ENCODE measurements at regions not wholly inside any gene's neighbourhood (a gene's known extent, or its start where the extent isn't known, plus 50 kb on each side); places are given as distances from the start of the nearest gene placed in this dataset.

GRCh38 chr15:35771746-35772442 lies 225.9 kb upstream of the DPH6 start:
- Histone ChIP-seq H3K9me3 (no peaks in the 10 kb centered on the region), H3K27ac (replicated peaks in 1 of 4) (no peak overlapping the region)

GRCh38 chr15:35774653-35775052 lies 228.7 kb upstream of the DPH6 start:
- intact Hi-C loops (cut with DNase I): no loop called here
- H3K9me3 ChIP-seq: no peaks in the 10 kb centered on the region
- no peak for DNase-seq (ENCODE audit: extremely low spot score)
- no peak overlapping the region for H3K4me3 ChIP-seq
- peaks cover 0 to 12% (median 2%) of the 10 kb centered on the region in 4 donors for H3K4me1 ChIP-seq
- no peak overlapping the region for H3K27ac ChIP-seq (replicated peaks in 1 of 4)
- 93% methylated on average over 7 of the region's 8 CpGs for WGBS
- TF ChIP-seq POLR2AphosphoS5 (IDR thresholded peaks at IDR 0.05): no peak
- TF ChIP-seq POLR2A (IDR thresholded peaks at IDR 0.05; ENCODE audit: low read depth): no peak
- no peak for TF ChIP-seq EP300 (IDR thresholded peaks at IDR 0.05)
- TF ChIP-seq, protein P1, sequence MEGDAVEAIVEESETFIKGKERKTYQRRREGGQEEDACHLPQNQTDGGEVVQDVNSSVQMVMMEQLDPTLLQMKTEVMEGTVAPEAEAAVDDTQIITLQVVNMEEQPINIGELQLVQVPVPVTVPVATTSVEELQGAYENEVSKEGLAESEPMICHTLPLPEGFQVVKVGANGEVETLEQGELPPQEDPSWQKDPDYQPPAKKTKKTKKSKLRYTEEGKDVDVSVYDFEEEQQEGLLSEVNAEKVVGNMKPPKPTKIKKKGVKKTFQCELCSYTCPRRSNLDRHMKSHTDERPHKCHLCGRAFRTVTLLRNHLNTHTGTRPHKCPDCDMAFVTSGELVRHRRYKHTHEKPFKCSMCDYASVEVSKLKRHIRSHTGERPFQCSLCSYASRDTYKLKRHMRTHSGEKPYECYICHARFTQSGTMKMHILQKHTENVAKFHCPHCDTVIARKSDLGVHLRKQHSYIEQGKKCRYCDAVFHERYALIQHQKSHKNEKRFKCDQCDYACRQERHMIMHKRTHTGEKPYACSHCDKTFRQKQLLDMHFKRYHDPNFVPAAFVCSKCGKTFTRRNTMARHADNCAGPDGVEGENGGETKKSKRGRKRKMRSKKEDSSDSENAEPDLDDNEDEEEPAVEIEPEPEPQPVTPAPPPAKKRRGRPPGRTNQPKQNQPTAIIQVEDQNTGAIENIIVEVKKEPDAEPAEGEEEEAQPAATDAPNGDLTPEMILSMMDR (IDR thresholded peaks at IDR 0.05): no peak
- no peaks in the 10 kb centered on the region for H3K36me3 ChIP-seq
- H3K27me3 ChIP-seq: no peaks in the 10 kb centered on the region

More at GRCh38 chr15:35771746-35772442, 225.9 kb upstream of the DPH6 start:
- Histone ChIP-seq H3K27me3 (no peaks in the 10 kb centered on the region), H3K4me1 (peaks cover 0 to 12% (median 2%) of the 10 kb centered on the region in 4 donors), H3K4me3 (no peak overlapping the region), H3K36me3 (no peaks in the 10 kb centered on the region)
- no peak for DNase-seq (ENCODE audit: extremely low spot score)
- WGBS: 73% methylated on average over 5 of the region's 5 CpGs
- TF ChIP-seq, protein P1 (IDR thresholded peaks at IDR 0.05): no peak
- TF ChIP-seq EP300 (IDR thresholded peaks at IDR 0.05) (no peak), POLR2A (IDR thresholded peaks at IDR 0.05; ENCODE audit: low read depth) (no peak), POLR2AphosphoS5 (IDR thresholded peaks at IDR 0.05) (no peak)
- intact Hi-C loops (cut with DNase I): no loop called here

DNA sequence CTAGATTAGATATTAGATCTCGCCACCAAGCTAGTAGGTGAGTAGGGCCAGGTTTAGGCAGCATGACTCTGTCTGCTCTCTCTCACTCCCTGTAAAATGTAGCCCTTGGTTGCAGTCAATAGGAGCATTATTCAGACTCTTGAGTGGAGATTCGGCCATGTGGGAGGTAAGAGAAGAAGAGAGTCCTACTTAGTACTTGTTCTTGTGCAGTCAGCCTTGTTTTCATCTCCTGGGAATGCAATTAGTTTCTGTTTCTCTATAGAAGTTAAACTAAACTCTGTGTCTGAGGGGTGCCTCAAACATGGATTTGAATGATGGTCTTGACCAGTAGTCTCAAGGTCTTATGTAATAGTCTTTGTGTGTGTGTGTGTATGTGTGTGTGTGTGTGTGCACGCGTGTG lies 229.5 kb upstream of the DPH6 start:
- H3K27me3 ChIP-seq: no peaks in the 10 kb centered on the region
- H3K4me1 ChIP-seq: peaks cover 0 to 12% (median 2%) of the 10 kb centered on the region in 4 donors
- DNase-seq (ENCODE audit: extremely low spot score): no peak
- no peak overlapping the region for H3K27ac ChIP-seq (replicated peaks in 1 of 4)
- no peaks in the 10 kb centered on the region for H3K36me3 ChIP-seq
- TF ChIP-seq POLR2A (IDR thresholded peaks at IDR 0.05; ENCODE audit: low read depth): no peak
- no peak for TF ChIP-seq POLR2AphosphoS5 (IDR thresholded peaks at IDR 0.05)
- TF ChIP-seq EP300 (IDR thresholded peaks at IDR 0.05): no peak
- TF ChIP-seq, protein P1 (IDR thresholded peaks at IDR 0.05): no peak
- intact Hi-C loops (cut with DNase I): no loop called here
- H3K4me3 ChIP-seq: no peak overlapping the region
- 93% methylated on average over 4 of the region's 4 CpGs for WGBS
- no peaks in the 10 kb centered on the region for H3K9me3 ChIP-seq

DNA sequence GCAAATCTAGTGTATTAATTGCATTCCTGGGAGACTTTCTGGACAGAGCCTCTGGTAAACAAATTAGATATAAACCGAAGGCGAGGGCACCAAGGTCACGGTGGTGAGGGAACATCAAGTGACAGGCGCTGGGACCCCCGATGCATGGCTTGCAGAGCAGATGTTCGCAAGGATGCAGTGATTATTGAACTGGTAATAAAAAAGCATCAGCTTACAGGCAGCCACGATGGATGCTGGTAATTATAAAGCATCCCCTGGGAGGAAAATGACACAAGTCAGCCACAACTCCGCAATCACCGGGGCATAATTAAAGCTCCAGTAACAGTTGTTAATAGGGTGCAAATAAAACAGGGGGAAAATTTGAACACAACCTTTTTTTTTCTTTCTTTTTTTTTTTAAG lies 231.1 kb upstream of the DPH6 start:
- no peaks in the 10 kb centered on the region for H3K36me3 ChIP-seq
- no peak overlapping the region for H3K27ac ChIP-seq (replicated peaks in 1 of 4)
- H3K27me3 ChIP-seq: no peaks in the 10 kb centered on the region
- TF ChIP-seq, protein P1 (IDR thresholded peaks at IDR 0.05): no peak
- TF ChIP-seq POLR2A (IDR thresholded peaks at IDR 0.05; ENCODE audit: low read depth) (no peak), EP300 (IDR thresholded peaks at IDR 0.05) (no peak), POLR2AphosphoS5 (IDR thresholded peaks at IDR 0.05) (no peak)
- H3K9me3 ChIP-seq: no peaks in the 10 kb centered on the region
- H3K4me3 ChIP-seq: no peak overlapping the region
- peaks cover 0 to 6% (median 0%) of the 10 kb centered on the region in 4 donors for H3K4me1 ChIP-seq
- intact Hi-C loops (cut with DNase I): no loop called here
- no peak for DNase-seq (ENCODE audit: extremely low spot score)
- 78% methylated on average over 9 of the region's 9 CpGs for WGBS

GRCh38 chr15:35783203-35783602 lies 237.2 kb upstream of the DPH6 start:
- no peak overlapping the region for H3K4me3 ChIP-seq
- H3K4me1 ChIP-seq: peaks cover 0 to 10% (median 8%) of the 10 kb centered on the region in 4 donors
- intact Hi-C loops (cut with DNase I): no loop called here
- H3K36me3 ChIP-seq: no peaks in the 10 kb centered on the region
- H3K27me3 ChIP-seq: no peaks in the 10 kb centered on the region
- TF ChIP-seq EP300 (IDR thresholded peaks at IDR 0.05): no peak
- no peak for TF ChIP-seq POLR2A (IDR thresholded peaks at IDR 0.05; ENCODE audit: low read depth)
- TF ChIP-seq, protein P1 (IDR thresholded peaks at IDR 0.05): no peak
- no peak for TF ChIP-seq POLR2AphosphoS5 (IDR thresholded peaks at IDR 0.05)
- no peak for DNase-seq (ENCODE audit: extremely low spot score)
- no peak overlapping the region for H3K27ac ChIP-seq (replicated peaks in 1 of 4)
- H3K9me3 ChIP-seq: no peaks in the 10 kb centered on the region

All from esophagus muscularis mucosa (tissue), 4 donors.